ENCODE measurements at regions not wholly inside any gene's neighbourhood (a gene's known extent, or its start where the extent isn't known, plus 50 kb on each side); places are given as distances from the start of the nearest gene placed in this dataset.

GRCh38 chr2:189267925-189268579 is 88.5 kb upstream of the COL5A2 start:
- TF ChIP-seq EZH2 (IDR thresholded peaks at IDR 0.05; ENCODE audit: borderline replicate concordance, control insufficient read depth, low read depth, low read length) (no peak), CREM (IDR thresholded peaks at IDR 0.05; ENCODE audit: low read depth) (no peak), CTCF (IDR thresholded peaks at IDR 0.05 in 2 of 3, conservative IDR thresholded peaks at IDR 0.05 in 1 of 3; ENCODE audit: control insufficient read depth in 2 of 3, extremely low read depth in 1 of 3, insufficient read depth in 1 of 3, low read depth in 3 of 3, low read length in 3 of 3) (no peak), RFX5 (IDR thresholded peaks at IDR 0.05; ENCODE audit: low read depth, low read length) (no peak), ZBTB33 (IDR thresholded peaks at IDR 0.05) (no peak), HDAC6 (IDR thresholded peaks at IDR 0.05; ENCODE audit: unreplicated experiment) (no peak), SREBF2 (IDR thresholded peaks at IDR 0.05; ENCODE audit: low read length) (no peak), SIN3A (IDR thresholded peaks at IDR 0.05; ENCODE audit: low read depth, low read length) (no peak), GABPA (IDR thresholded peaks at IDR 0.05; ENCODE audit: low read depth) (no peak), GATAD2B (conservative IDR thresholded peaks at IDR 0.05; ENCODE audit: low read depth) (no peak)

Data from GM12878 (cell line).